ENCODE measurements at regions not wholly inside any gene's neighbourhood (a gene's known extent, or its start where the extent isn't known, plus 50 kb on each side); places are given as distances from the start of the nearest gene placed in this dataset.

DNA sequence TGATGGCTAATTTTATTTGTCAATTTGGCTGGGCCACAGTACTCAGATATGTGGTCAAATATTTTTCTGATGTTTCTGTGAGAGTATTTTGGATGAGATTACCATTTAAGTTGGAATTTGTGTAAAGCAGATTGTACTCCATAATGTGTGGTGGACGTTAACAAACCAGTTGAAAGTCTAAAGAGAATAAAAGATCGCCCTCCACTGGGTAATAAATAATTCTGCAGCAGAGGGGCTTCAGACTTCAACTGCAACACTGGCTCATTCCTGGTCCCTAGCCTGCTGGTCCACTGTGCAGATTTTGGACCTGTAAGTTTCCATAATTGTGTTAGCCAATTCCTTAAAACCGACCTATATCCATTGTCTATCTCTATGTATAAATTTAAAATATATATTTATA lies 540.3 kb downstream of the PCDH18 start:
- TF ChIP-seq, protein P1, sequence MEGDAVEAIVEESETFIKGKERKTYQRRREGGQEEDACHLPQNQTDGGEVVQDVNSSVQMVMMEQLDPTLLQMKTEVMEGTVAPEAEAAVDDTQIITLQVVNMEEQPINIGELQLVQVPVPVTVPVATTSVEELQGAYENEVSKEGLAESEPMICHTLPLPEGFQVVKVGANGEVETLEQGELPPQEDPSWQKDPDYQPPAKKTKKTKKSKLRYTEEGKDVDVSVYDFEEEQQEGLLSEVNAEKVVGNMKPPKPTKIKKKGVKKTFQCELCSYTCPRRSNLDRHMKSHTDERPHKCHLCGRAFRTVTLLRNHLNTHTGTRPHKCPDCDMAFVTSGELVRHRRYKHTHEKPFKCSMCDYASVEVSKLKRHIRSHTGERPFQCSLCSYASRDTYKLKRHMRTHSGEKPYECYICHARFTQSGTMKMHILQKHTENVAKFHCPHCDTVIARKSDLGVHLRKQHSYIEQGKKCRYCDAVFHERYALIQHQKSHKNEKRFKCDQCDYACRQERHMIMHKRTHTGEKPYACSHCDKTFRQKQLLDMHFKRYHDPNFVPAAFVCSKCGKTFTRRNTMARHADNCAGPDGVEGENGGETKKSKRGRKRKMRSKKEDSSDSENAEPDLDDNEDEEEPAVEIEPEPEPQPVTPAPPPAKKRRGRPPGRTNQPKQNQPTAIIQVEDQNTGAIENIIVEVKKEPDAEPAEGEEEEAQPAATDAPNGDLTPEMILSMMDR (IDR thresholded peaks at IDR 0.05; ENCODE audit: control insufficient read depth, extremely low read depth, insufficient read depth): no peak
- H3K4me3 ChIP-seq (ENCODE audit: low read depth, low read length): no peak overlapping the region

DNA sequence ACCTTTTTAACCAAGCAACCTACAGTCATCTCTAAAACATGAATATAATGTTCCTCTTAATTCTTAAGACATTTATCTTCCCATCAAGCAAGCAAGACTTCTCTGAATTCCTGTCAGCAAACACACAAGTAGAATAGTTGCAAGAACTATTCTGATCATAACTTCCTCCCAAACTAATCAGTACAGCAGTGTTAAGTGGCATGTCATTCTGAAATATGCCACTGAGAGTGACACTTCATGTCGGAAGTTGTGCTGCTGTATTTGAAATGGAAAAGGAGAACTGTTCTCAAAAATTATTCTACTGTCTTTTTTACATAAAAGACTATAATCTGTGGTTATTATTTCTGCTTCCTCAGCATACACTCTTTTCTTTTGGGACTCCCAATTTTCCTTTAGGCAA lies 546.6 kb downstream of the PCDH18 start:
- no peak overlapping the region for H3K4me3 ChIP-seq (ENCODE audit: low read depth, low read length)
- TF ChIP-seq, protein P1 (IDR thresholded peaks at IDR 0.05; ENCODE audit: control insufficient read depth, extremely low read depth, insufficient read depth): no peak
- no peak for DNase-seq (ENCODE audit: low read depth)

More for the DNA sequence above, 540.3 kb downstream of the PCDH18 start:
- no peak for DNase-seq (ENCODE audit: low read depth)

DNA sequence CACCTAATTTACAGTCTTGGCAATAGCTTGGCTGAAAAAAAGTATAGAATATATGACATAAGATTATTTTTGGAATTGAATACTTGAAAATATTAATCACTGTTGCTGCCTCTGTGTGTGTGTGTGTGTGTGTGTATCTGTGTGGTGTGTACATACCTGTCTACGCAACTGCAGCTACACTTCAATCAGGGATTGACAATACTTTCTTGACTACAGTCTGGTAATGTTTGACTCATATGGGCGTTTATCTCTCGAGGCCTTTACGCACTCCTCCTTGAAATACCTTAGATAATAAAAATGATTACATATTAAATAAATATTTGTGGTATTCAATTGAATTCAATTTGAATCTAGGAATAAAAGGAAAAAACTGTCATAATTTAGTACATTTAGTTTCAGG lies 565.2 kb downstream of the PCDH18 start:
- no peak for DNase-seq (ENCODE audit: low read depth)
- TF ChIP-seq, protein P1 (IDR thresholded peaks at IDR 0.05; ENCODE audit: control insufficient read depth, extremely low read depth, insufficient read depth): no peak
- H3K4me3 ChIP-seq (ENCODE audit: low read depth, low read length): no peak overlapping the region

DNA sequence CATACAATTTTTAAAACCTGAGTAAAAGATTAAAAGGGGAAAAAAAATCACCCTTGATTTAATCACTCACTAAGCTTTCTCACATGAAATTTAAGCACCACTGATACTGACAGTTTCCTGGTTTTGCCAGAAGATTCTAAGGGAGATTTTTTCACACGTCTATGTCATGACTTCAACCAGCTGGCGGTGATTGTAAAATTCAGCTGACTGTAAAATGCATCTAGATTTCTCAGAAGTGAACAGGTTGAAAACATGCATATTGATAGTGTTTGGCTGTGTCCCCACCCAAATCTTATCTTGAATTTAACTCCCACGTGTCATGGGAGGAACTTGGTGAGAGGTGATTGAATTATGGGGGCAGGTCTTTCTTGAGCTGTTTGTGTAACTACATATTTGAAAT lies 566.8 kb downstream of the PCDH18 start:
- TF ChIP-seq, protein P1 (IDR thresholded peaks at IDR 0.05; ENCODE audit: control insufficient read depth, extremely low read depth, insufficient read depth): no peak
- no peak overlapping the region for H3K4me3 ChIP-seq (ENCODE audit: low read depth, low read length)
- DNase-seq (ENCODE audit: low read depth): no peak

DNA sequence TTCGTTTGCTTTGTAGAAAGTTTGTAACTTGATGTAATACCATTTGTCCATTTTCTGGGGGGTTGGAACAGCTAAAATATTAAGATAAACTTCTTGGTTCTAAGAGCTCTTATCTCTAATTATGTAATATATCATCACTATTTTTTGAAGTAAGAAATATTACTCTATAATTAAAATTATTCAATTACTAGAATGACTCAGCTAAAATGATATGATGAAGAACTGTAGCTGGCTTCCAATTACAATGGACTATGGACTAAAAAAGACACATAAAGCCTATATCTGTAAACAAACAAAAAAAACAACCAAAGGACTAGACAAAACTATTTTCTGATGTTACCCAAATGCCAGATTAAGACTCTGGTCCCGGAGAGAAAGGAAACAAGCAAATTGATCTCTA lies 569.4 kb downstream of the PCDH18 start:
- no peak overlapping the region for H3K4me3 ChIP-seq (ENCODE audit: low read depth, low read length)
- TF ChIP-seq, protein P1 (IDR thresholded peaks at IDR 0.05; ENCODE audit: control insufficient read depth, extremely low read depth, insufficient read depth): no peak
- no peak for DNase-seq (ENCODE audit: low read depth)

DNA sequence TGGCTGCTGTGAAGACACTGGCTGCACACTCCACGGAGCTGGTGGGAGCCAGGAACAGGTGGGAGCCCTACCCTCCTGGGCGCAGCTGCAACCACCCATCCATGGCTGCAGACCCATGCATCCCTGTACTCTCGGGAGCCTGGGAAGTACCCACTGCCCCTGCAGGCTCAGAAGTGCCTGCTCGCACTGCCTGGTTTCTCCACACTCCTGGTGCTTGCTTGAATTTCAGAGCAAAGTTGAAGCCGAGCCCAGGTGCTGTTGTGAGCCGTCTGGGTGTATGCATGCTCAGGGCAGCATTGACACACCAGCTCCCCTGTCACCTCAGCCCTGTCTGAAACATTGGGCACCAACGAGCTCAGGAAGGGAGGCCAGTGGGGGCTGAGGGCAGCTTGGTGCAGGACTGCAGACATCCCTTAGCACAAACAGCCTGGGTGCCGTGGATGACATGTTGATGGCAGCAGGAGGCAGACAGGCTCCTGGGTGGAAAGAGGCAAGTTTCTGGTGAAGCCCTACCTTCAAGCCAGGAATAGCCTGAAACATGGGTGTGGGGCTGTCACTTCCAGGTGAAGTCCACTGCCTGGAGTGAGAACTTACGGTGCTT lies 585.9 kb downstream of the PCDH18 start:
- TF ChIP-seq, protein P1 (IDR thresholded peaks at IDR 0.05; ENCODE audit: control insufficient read depth, extremely low read depth, insufficient read depth): no peak
- no peak overlapping the region for H3K4me3 ChIP-seq (ENCODE audit: low read depth, low read length)
- DNase-seq (ENCODE audit: low read depth): no peak

DNA sequence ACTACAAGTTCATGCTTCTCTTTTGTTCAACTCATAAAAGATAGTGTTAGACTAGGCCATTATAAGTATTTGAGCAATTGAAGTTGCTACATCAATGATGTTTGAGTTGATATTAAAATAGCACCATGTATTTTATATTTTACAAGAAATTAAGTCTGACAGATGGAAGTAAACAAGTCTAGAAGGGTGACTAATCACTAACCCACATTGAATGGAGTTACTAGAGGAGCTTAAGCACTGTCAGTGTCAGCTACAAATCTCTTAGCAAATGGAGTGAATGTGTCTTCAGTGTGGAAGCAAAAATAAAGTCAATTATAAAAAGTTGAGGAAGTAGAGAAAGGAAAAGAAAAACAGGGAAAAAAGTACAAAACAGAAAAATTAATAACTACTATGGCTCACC lies 592.5 kb downstream of the PCDH18 start:
- no peak for DNase-seq (ENCODE audit: low read depth)
- H3K4me3 ChIP-seq (ENCODE audit: low read depth, low read length): no peak overlapping the region
- TF ChIP-seq, protein P1 (IDR thresholded peaks at IDR 0.05; ENCODE audit: control insufficient read depth, extremely low read depth, insufficient read depth): no peak

Data from LNCaP clone FGC (cell line).